ENCODE measurements at regions not wholly inside any gene's neighbourhood (a gene's known extent, or its start where the extent isn't known, plus 50 kb on each side); places are given as distances from the start of the nearest gene placed in this dataset.

GRCh38 chr10:131424836-131425491 is 113.4 kb upstream of the TCERG1L start:
- Histone ChIP-seq H3K27me3 (ENCODE audit: control insufficient read depth, insufficient read depth, low read length) (peaks cover 7% of the 10 kb centered on the region), H3K4me3 (ENCODE audit: low read length) (no peak overlapping the region), H3K27ac (ENCODE audit: low read length) (no peak overlapping the region), H3K9me3 (ENCODE audit: control insufficient read depth, low read depth, low read length) (no peaks in the 10 kb centered on the region), H3K4me1 (ENCODE audit: control insufficient read depth, insufficient read depth, low read length) (no peaks in the 10 kb centered on the region), H3K36me3 (ENCODE audit: control insufficient read depth, insufficient read depth, low read length) (no peaks in the 10 kb centered on the region)
- no peak for DNase-seq
- no CpG with 5 or more reads among the region's 12 CpGs for WGBS (ENCODE audit: insufficient coverage, low lambda C conversion rate)

GRCh38 chr10:131425752-131426533 is 114.4 kb upstream of the TCERG1L start:
- H3K27ac ChIP-seq (ENCODE audit: low read length), result no peak overlapping the region
- DNase-seq, result no peak
- H3K27me3 ChIP-seq (ENCODE audit: control insufficient read depth, insufficient read depth, low read length), result peaks cover 7% of the 10 kb centered on the region
- H3K36me3 ChIP-seq (ENCODE audit: control insufficient read depth, insufficient read depth, low read length), result no peaks in the 10 kb centered on the region
- H3K4me3 ChIP-seq (ENCODE audit: low read length), result no peak overlapping the region
- no peaks in the 10 kb centered on the region for H3K4me1 ChIP-seq (ENCODE audit: control insufficient read depth, insufficient read depth, low read length)
- WGBS (ENCODE audit: insufficient coverage, low lambda C conversion rate), result no CpG with 5 or more reads among the region's 11 CpGs
- H3K9me3 ChIP-seq (ENCODE audit: control insufficient read depth, low read depth, low read length), result no peaks in the 10 kb centered on the region

- Histone ChIP-seq H3K27me3 (ENCODE audit: control insufficient read depth, insufficient read depth, low read length) (peaks cover 7% of the 10 kb centered on the region), H3K36me3 (ENCODE audit: control insufficient read depth, insufficient read depth, low read length) (no peaks in the 10 kb centered on the region)
- no CpG with 5 or more reads among the region's 9 CpGs for WGBS (ENCODE audit: insufficient coverage, low lambda C conversion rate)
Observed at GRCh38 chr10:131426534-131426898, 115.0 kb upstream of the TCERG1L start.

GRCh38 chr10:131427281-131427680 is 115.8 kb upstream of the TCERG1L start:
- no peak overlapping the region for H3K4me3 ChIP-seq (ENCODE audit: low read length)
- H3K36me3 ChIP-seq (ENCODE audit: control insufficient read depth, insufficient read depth, low read length), result no peaks in the 10 kb centered on the region
- H3K27me3 ChIP-seq (ENCODE audit: control insufficient read depth, insufficient read depth, low read length), result peaks cover 11% of the 10 kb centered on the region
- DNase-seq, result no peak
- no peaks in the 10 kb centered on the region for H3K4me1 ChIP-seq (ENCODE audit: control insufficient read depth, insufficient read depth, low read length)
- H3K27ac ChIP-seq (ENCODE audit: low read length), result no peak overlapping the region
- 33% methylated on average over 1 of the region's 8 CpGs for WGBS (ENCODE audit: insufficient coverage, low lambda C conversion rate)
- no peaks in the 10 kb centered on the region for H3K9me3 ChIP-seq (ENCODE audit: control insufficient read depth, low read depth, low read length)

More at GRCh38 chr10:131426534-131426898, 115.0 kb upstream of the TCERG1L start:
- H3K9me3 ChIP-seq (ENCODE audit: control insufficient read depth, low read depth, low read length), result no peaks in the 10 kb centered on the region
- no peak for DNase-seq
- no peak overlapping the region for H3K27ac ChIP-seq (ENCODE audit: low read length)
- no peaks in the 10 kb centered on the region for H3K4me1 ChIP-seq (ENCODE audit: control insufficient read depth, insufficient read depth, low read length)
- no peak overlapping the region for H3K4me3 ChIP-seq (ENCODE audit: low read length)

- H3K4me1 ChIP-seq (ENCODE audit: control insufficient read depth, insufficient read depth, low read length), result no peaks in the 10 kb centered on the region
- WGBS (ENCODE audit: insufficient coverage, low lambda C conversion rate), result no CpG with 5 or more reads among the region's 8 CpGs
- peaks cover 11% of the 10 kb centered on the region for H3K27me3 ChIP-seq (ENCODE audit: control insufficient read depth, insufficient read depth, low read length)
- H3K9me3 ChIP-seq (ENCODE audit: control insufficient read depth, low read depth, low read length), result no peaks in the 10 kb centered on the region
- H3K36me3 ChIP-seq (ENCODE audit: control insufficient read depth, insufficient read depth, low read length), result no peaks in the 10 kb centered on the region
- H3K4me3 ChIP-seq (ENCODE audit: low read length), result no peak overlapping the region
- no peak overlapping the region for H3K27ac ChIP-seq (ENCODE audit: low read length)
- DNase-seq, result no peak
Observed at GRCh38 chr10:131427901-131428300, 116.4 kb upstream of the TCERG1L start.

GRCh38 chr10:131429141-131429540 is 117.6 kb upstream of the TCERG1L start:
- Histone ChIP-seq H3K9me3 (ENCODE audit: control insufficient read depth, low read depth, low read length) (no peaks in the 10 kb centered on the region), H3K4me3 (ENCODE audit: low read length) (no peak overlapping the region), H3K36me3 (ENCODE audit: control insufficient read depth, insufficient read depth, low read length) (no peaks in the 10 kb centered on the region), H3K27me3 (ENCODE audit: control insufficient read depth, insufficient read depth, low read length) (peaks cover 11% of the 10 kb centered on the region), H3K4me1 (ENCODE audit: control insufficient read depth, insufficient read depth, low read length) (no peaks in the 10 kb centered on the region), H3K27ac (ENCODE audit: low read length) (no peak overlapping the region)
- DNase-seq, result no peak
- no CpG with 5 or more reads among the region's 5 CpGs for WGBS (ENCODE audit: insufficient coverage, low lambda C conversion rate)

- peak in 1 of 2 donors; percentile 4 for DNase-seq
- no peak overlapping the region for H3K4me3 ChIP-seq (ENCODE audit: low read length)
- H3K27ac ChIP-seq (ENCODE audit: low read length), result no peak overlapping the region
- no CpG with 5 or more reads among the region's 14 CpGs for WGBS (ENCODE audit: insufficient coverage, low lambda C conversion rate)
- no peaks in the 10 kb centered on the region for H3K9me3 ChIP-seq (ENCODE audit: control insufficient read depth, low read depth, low read length)
- H3K36me3 ChIP-seq (ENCODE audit: control insufficient read depth, insufficient read depth, low read length), result no peaks in the 10 kb centered on the region
- peaks cover 11% of the 10 kb centered on the region for H3K27me3 ChIP-seq (ENCODE audit: control insufficient read depth, insufficient read depth, low read length)
- H3K4me1 ChIP-seq (ENCODE audit: control insufficient read depth, insufficient read depth, low read length), result no peaks in the 10 kb centered on the region
Observed at GRCh38 chr10:131429942-131430341, 118.4 kb upstream of the TCERG1L start.

- Histone ChIP-seq H3K36me3 (ENCODE audit: control insufficient read depth, insufficient read depth, low read length) (no peaks in the 10 kb centered on the region), H3K4me1 (ENCODE audit: control insufficient read depth, insufficient read depth, low read length) (no peaks in the 10 kb centered on the region), H3K4me3 (ENCODE audit: low read length) (no peak overlapping the region), H3K27me3 (ENCODE audit: control insufficient read depth, insufficient read depth, low read length) (peaks cover 11% of the 10 kb centered on the region), H3K9me3 (ENCODE audit: control insufficient read depth, low read depth, low read length) (no peaks in the 10 kb centered on the region), H3K27ac (ENCODE audit: low read length) (no peak overlapping the region)
- DNase-seq, result no peak
- no CpG with 5 or more reads among the region's 16 CpGs for WGBS (ENCODE audit: insufficient coverage, low lambda C conversion rate)
Observed at GRCh38 chr10:131430716-131431412, 119.3 kb upstream of the TCERG1L start.

- no peak for DNase-seq
- H3K36me3 ChIP-seq (ENCODE audit: control insufficient read depth, insufficient read depth, low read length), result no peaks in the 10 kb centered on the region
- H3K4me3 ChIP-seq (ENCODE audit: low read length), result no peak overlapping the region
- no CpG with 5 or more reads among the region's 7 CpGs for WGBS (ENCODE audit: insufficient coverage, low lambda C conversion rate)
- peaks cover 9% of the 10 kb centered on the region for H3K27me3 ChIP-seq (ENCODE audit: control insufficient read depth, insufficient read depth, low read length)
- no peaks in the 10 kb centered on the region for H3K4me1 ChIP-seq (ENCODE audit: control insufficient read depth, insufficient read depth, low read length)
- no peak overlapping the region for H3K27ac ChIP-seq (ENCODE audit: low read length)
- no peaks in the 10 kb centered on the region for H3K9me3 ChIP-seq (ENCODE audit: control insufficient read depth, low read depth, low read length)
Observed at GRCh38 chr10:131431533-131431932, 120.0 kb upstream of the TCERG1L start.

- Histone ChIP-seq H3K36me3 (ENCODE audit: control insufficient read depth, insufficient read depth, low read length) (no peaks in the 10 kb centered on the region), H3K27me3 (ENCODE audit: control insufficient read depth, insufficient read depth, low read length) (peaks cover 4% of the 10 kb centered on the region), H3K27ac (ENCODE audit: low read length) (no peak overlapping the region), H3K4me1 (ENCODE audit: control insufficient read depth, insufficient read depth, low read length) (no peaks in the 10 kb centered on the region), H3K4me3 (ENCODE audit: low read length) (no peak overlapping the region), H3K9me3 (ENCODE audit: control insufficient read depth, low read depth, low read length) (no peaks in the 10 kb centered on the region)
- DNase-seq, result no peak
- WGBS (ENCODE audit: insufficient coverage, low lambda C conversion rate), result 60% methylated on average over 1 of the region's 16 CpGs
Observed at GRCh38 chr10:131431978-131432690, 120.6 kb upstream of the TCERG1L start.

Measured in large intestine (tissue), 3 donors.